HG03342 (cell line): ENCODE measurements at regions not wholly inside any gene's neighbourhood (a gene's known extent, or its start where the extent isn't known, plus 50 kb on each side); places are given as distances from the start of the nearest gene placed in this dataset.
"Not testable (repeated sequence)": the region's sequence is repeated elsewhere in the genome, so short reads cannot be mapped to it uniquely, and the experiment has no call there.

ENCODE experiments used
- ATAC-seq: cut with Tn5 transposase; IDR thresholded peaks from one replicate; pipeline ENCODE4 v1.9.1; 2021; ENCODE audit warnings: mild to moderate bottlenecking, moderate library complexity; ENCODE audit not compliant: unreplicated experiment

GRCh38 chr15:87549296-87549695, 707.2 kb downstream of the NTRK3 start:
- ATAC-seq: no peak

- not testable (repeated sequence) for ATAC-seq
Measured at GRCh38 chr15:87548590-87548989, 707.9 kb downstream of the NTRK3 start.

- ATAC-seq: no peak
Measured at GRCh38 chr15:87547470-87548181, 708.9 kb downstream of the NTRK3 start.

GRCh38 chr15:87538327-87538834, 718.2 kb downstream of the NTRK3 start:
- no peak for ATAC-seq

- ATAC-seq: no peak
Measured at GRCh38 chr15:87537295-87537694, 719.2 kb downstream of the NTRK3 start.

- not testable (repeated sequence) for ATAC-seq
Measured at GRCh38 chr15:87533637-87534036, 722.9 kb downstream of the NTRK3 start.

- no peak for ATAC-seq
Measured at GRCh38 chr15:87528873-87529272, 727.7 kb downstream of the NTRK3 start.

- no peak for ATAC-seq
Measured at GRCh38 chr15:87527875-87528274, 728.7 kb downstream of the NTRK3 start.

- ATAC-seq: no peak
Measured at GRCh38 chr15:87527416-87527815, 729.1 kb downstream of the NTRK3 start.

GRCh38 chr15:87523516-87523915, 733.0 kb downstream of the NTRK3 start:
- no peak for ATAC-seq

- ATAC-seq: no peak
Measured at GRCh38 chr15:87522997-87523396, 733.5 kb downstream of the NTRK3 start.

GRCh38 chr15:87518957-87519356, 737.6 kb downstream of the NTRK3 start:
- ATAC-seq: no peak

- ATAC-seq: no peak
Measured at GRCh38 chr15:87508086-87508485, 748.5 kb downstream of the NTRK3 start.

- ATAC-seq: no peak
Measured at GRCh38 chr15:87502173-87502572, 754.4 kb downstream of the NTRK3 start.

GRCh38 chr15:87500240-87500639, 756.3 kb downstream of the NTRK3 start:
- no peak for ATAC-seq

GRCh38 chr15:87498560-87498959, 758.0 kb downstream of the NTRK3 start:
- no peak for ATAC-seq

GRCh38 chr15:87496795-87497194, 759.7 kb downstream of the NTRK3 start:
- no peak for ATAC-seq

GRCh38 chr15:87496109-87496508, 760.4 kb downstream of the NTRK3 start:
- ATAC-seq: no peak

GRCh38 chr15:87493803-87494202, 762.7 kb downstream of the NTRK3 start:
- no peak for ATAC-seq

- ATAC-seq: no peak
Measured at GRCh38 chr15:87492321-87492720, 764.2 kb downstream of the NTRK3 start.

GRCh38 chr15:87490666-87491065, 765.9 kb downstream of the NTRK3 start:
- no peak for ATAC-seq

GRCh38 chr15:87489902-87490665, 766.5 kb downstream of the NTRK3 start:
- no peak for ATAC-seq
